A204.1 (cell line): ENCODE measurements at regions not wholly inside any gene's neighbourhood (a gene's known extent, or its start where the extent isn't known, plus 50 kb on each side); places are given as distances from the start of the nearest gene placed in this dataset.
"Not testable (repeated sequence)": the region's sequence is repeated elsewhere in the genome, so short reads cannot be mapped to it uniquely, and the experiment has no call there.

ENCODE experiments used
- FAIRE-seq: peaks from 2 replicates; lab custom pipeline; 2012; peaks lifted over from hg19 to GRCh38; lab: Jason Lieb, UNC

DNA sequence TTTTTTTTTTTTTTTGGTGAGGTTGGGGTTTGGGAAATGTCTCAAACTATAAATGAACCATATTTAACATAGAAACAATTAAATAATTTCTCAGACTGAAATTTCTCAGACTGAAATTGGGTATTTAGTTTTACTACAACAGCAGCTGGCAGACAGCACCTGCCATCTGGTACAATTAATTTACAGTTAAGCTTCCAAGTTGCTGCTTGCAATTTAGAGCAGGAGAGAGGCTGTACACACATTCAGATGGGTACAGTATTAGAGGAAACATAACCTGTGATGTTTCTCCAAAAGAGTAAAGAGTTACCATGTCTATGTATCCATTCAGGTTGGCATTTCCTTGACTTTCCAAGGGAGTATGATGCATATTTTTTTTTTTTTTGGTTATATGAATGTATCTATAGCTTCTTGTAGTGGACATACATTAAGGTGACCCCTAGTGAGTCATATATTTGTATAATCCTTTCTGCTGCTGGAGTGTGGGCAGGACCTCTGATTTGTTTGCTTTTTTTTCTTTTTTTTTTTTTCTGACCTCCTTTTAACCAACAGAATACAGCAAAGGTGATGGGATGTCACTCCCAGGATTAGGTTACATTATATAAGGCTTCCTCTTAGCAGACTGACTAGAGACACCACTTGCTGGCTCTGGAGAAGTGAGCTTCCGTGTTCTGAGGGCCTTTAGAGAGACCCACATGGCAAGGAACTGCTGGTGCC, 201.7 kb downstream of the PTH2R start:
- no peak for FAIRE-seq

- no peak for FAIRE-seq
Observed at GRCh38 chr2:208609166-208609804, 202.7 kb downstream of the PTH2R start.

DNA sequence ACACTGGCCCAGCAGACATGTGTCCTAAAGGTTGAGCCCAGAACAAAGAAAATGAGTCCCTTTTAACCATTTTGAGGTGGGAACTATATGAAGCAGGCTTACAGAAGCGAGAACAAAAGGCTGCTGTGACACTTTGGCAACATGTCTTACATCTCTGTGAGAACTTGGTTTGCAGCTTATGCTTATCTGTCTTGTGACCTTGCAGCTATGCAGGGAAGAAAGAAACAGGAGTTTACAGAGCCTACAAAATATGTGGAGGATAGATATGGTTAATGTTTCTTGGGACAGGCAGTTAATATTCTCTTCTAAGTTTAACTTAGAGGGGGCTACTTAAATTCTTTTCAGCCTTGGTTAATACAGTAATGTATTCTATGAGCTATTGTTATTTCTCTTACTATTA, 209.1 kb downstream of the PTH2R start:
- FAIRE-seq: not testable (repeated sequence)

GRCh38 chr2:208618220-208618619, 211.6 kb downstream of the PTH2R start:
- FAIRE-seq: no peak

GRCh38 chr2:208619993-208620392, 213.4 kb downstream of the PTH2R start:
- FAIRE-seq: no peak

DNA sequence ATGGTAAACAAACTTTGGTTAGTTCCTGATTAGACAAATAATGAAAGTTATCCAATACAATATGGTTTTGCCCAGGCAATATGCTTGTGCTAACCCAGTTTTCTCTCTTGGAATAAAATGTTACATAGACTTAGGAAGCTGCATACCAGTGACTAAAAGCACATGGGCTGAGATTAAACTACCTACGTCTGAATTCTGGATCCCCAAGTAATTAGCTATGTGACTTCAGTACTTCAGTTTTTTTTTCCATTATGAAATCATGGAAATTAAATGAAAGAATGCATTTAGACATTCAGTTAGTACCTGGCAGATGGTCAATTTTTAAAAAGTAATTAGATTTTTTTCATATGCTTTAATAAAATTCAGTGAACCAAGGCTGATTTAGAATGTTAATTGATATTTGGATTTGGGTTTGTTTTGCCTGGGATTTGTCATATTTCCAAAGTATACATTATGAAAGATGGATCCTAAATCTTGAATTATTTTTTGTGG, 213.9 kb downstream of the PTH2R start:
- no peak for FAIRE-seq

DNA sequence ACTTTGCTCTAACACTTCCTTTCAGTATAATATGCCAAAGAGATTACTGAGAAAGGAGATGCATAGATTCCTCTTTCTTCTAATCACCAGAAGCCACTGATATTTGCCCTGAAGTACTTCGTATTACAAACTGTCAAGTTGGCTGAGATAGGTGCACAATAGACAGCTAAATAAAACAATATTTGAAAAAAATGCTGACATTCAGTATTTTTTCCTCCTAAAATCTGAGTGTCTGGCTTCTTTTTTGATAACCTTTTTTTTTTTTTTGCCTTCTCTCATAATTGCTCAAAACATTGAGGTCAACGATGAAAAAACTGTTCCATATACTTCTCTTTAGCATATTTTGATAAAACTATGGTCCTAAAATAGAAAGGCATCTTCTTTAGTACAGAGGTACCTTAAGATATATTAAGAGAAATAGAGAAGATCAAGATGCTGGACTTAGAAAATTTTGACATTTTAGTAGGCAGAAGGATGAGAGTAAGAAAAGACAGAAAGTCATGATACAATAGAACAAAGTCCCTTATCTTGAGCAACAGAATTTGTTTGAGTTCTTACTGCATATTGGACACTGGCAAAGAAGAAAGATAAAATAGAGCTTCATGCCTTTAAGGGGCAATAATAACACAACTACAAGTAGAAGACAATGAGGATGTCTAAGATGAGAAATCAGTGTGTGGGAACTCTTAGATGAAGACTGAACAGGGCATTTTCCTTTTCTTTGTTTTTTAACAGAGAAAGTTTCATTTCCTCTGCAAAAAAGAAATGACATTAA, 220.7 kb downstream of the PTH2R start:
- FAIRE-seq: no peak

DNA sequence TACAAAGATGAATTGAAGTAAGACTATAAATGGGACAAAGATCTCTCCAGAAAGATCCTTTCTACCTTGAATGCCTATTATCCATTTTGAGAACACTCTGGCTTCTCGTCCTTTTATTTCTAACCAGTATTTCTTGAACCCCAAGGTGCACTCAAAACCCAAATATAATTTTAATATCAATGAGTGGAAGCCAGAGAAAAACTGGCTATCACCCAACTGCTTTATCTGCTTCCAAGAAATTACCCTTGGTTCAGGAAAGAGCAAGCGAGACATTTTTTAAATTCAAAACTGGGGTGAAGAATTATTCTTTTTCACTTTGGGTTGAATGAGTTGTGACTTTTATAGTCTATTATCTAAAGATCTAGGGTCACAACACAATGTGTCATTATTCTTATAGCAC, 221.3 kb downstream of the PTH2R start:
- FAIRE-seq: no peak

DNA sequence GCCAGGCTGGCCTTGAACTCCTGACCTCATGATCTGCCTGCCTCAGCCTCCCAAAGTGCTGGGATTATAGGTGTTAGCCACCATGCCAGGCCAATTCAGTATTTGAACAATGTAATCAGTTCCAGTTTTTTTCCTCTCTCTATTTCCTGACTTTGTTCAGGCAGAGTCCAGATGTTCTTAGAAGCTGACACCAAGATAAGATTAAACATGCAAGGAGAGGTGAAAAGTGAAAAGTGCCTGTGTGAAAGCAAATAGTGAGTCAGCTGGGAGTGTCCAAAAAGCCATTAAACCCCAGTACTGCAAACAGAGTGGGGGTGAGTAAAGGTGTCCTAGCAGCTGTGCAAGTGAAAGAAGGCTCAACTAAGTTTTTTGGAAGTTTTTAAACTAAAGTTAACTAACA, 231.5 kb downstream of the PTH2R start:
- FAIRE-seq: no peak

DNA sequence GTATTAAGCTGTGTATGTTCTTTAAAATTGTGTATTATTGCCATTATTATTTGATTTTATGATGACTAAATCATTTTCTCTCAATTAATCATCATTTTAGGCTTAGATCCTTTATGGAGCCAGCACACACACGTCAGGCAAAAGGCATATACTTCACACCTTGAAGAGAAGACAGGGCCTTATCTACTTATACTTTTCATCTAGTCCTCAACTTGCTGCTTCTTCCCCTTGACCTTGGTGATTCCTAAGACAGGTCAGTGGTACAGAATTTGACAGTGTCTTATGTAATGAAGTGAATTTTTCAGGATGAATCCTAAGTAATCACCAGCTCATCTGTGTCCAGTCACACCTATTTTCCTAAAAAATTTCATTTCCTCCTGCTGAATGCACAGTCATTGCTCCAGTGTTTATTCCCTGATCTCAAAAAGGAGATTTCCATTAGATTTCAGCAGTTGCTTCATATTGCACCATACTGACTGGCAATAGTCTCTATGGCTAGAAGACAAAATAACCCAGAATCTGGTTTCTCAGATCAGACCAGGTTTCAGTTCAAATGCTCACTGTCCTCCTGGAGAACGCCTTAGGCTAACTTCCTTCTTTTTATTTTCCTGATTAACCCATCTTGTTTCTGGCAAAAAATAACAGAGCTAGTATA, 235.7 kb downstream of the PTH2R start:
- FAIRE-seq: no peak

DNA sequence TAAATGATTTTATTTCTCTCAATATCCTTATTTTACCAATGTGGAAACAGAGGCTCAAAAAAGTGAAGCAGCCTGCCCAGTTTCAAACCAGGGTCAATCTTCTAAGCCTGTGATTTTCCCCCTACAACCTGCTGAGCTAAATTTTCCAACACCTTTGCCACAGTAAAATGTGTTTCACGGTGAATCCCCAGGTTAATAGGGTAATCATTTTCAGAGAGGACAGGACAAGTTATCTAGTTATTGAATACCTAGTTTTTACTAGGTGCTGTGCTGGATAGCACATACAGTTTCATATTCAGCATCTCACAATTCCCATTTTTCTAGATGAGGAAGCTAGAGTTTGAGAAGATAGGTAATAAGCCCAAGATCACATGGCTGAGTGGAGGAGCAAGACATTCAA, 236.6 kb downstream of the PTH2R start:
- FAIRE-seq: no peak

GRCh38 chr2:208645226-208645625, 238.6 kb downstream of the PTH2R start:
- FAIRE-seq: no peak

DNA sequence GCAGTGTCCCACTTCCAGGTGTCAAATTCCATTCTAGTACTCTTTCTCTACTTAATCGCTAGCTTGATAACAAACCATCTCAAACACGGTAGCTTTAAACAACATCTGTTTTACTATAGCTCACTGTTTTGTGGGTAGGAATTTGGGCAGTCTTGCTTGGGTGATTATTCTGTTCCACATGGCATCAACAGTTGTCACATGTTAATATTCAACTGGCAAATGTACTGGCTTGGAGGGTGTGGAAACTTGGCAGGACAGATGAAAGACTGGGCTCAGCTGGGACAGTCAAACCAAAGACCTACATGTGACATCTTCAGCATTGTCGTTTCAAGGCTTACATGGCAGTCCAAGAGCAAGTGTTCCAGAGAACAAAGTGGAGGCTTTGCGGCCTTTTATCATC, 241.8 kb downstream of the PTH2R start:
- no peak for FAIRE-seq

DNA sequence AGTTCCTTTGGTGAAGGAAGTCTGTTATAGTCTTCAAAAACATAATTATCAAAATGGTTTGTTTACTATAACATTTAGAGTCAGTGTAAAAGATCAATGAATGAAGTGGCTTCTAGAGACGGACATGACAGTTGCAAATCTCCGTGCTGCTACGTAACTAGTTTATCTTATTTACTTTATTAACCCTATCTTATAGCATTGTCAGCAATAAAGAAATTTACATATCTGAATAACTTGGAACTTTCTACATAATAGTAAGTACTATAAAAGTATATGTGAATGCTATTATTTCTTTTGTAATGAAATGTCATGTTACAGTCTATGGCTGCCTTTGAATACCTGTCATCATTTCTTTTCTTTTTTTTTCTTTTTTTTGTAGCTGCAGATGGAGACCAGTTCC, 246.8 kb downstream of the PTH2R start:
- no peak for FAIRE-seq

DNA sequence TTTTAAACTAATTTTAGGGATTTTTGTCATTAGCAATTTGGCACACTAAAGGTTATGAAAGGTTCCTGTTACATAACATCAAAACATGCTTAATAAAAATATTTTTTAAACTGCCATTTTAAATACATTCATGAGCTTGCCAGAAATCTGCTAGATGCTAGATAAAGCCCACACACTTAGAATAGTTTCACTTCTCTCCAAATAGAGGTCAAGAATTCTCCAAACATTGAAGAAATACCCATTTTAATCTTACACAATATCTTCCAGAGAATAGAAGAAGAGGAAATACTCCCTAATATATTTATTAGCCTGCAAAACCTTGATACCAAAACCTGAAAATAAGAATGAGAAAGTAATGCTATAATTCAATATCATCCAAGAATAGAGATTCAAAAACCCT, 247.5 kb downstream of the PTH2R start:
- no peak for FAIRE-seq

DNA sequence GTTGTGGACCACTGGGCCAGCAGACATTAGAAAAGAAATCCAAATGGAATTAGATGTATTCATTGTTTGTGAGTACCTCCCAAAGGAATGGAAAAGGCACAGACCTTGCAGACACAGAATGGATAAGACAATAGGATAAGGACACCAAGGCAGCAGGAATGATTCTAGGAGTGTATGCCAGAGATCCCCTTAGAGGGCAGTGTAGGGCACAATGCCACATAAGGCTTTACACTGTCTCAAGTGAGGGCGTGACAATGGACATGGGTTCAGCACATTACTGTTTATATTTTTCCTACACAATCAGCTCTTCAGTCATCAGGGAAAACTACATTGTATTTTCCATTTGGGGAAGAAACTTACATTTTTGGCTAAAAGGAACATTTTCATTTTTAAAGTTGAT, 250.9 kb downstream of the PTH2R start:
- no peak for FAIRE-seq

DNA sequence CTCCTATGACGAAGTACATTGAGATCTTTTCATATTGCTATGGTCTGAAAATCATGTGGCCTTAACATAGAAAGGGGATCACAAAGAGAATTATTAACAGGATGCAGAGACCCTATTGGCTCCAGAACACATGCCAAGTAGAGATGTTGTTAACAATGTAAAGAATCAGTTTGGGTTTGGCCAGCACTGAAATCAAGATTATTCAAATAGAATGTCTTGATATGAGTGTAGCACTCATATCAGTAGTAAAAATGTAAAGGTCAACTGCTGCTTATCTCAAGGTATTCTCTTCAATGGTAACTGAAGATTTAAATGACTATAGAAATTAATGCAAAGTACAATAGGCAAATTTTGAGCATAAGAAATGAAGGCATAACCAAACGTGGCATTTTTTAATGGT, 262.8 kb downstream of the PTH2R start:
- FAIRE-seq: no peak

DNA sequence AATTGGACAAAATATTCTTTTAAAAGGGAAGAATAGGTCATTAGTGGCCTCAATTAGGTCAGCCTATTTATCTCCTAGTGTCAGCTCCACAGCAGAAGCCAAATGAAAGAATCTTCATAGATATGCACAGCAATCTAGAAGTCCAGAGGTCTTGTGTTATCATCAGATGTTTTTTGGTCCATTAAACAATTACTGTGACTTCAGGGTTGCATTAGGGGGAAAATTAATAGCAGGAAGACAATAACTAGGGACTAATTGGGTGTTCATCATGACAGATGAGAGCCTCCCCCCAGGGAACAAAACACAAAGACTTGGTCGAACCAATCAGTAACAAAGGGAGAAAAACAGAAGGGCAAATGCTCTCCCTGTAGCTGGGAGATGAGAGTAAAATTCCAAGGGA, 264.7 kb downstream of the PTH2R start:
- FAIRE-seq: no peak

DNA sequence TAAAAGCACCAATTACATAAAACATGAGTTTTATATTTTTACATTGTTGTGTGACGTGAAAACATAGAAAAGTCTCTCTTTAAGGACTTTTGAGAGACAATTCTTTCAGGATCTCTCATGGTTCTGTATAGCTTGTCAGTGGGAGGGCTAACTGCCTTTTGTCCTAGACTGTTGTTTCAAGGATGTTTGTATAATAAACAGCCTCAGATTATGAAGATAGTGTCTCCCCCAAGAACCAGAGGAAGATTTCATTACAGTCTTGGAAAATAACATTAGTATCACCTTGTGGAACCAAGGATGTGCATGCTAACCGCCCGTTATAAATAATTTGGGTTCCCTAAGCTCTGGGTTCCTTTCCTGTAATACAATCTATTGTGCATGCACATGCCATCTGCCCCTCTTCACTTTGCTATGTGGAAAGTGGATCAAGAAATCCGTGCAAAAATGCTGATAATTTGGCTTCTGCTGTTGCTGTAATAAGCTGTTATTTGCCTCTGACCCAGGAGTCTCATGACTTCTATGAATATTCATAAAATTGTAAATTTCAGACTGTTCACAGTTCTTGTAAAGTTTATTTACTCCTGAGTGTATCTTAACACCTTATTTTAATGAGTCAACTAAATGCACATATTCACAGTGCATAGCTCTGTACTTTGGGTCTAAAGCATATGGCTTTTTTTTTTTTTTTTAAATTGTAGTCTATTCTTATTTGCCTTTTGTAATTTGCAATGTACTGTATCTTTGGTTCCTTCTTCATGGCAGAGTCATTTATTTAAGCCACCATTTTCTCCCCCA, 265.5 kb downstream of the PTH2R start:
- no peak for FAIRE-seq

DNA sequence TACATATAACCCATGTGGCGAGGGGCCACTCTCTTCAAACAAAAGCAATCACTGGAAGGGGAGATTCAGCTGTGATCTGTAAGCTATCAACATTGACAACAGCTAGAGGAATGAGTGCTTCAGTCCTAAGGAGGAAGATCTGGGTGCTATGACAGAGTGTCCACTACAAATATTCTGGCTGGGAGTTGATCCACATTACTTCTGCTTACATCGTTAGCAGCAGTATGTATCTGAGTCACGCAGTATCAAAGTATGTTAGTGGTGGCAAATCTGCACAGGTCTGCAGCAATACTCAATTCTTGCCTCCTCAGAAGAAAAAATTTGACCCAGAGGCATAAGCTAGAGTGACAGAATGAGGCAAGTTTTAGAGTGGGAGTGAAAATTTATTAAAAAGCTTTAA, 267.0 kb downstream of the PTH2R start:
- no peak for FAIRE-seq

- FAIRE-seq: no peak
Observed at GRCh38 chr2:208674919-208675318, 268.3 kb downstream of the PTH2R start.

DNA sequence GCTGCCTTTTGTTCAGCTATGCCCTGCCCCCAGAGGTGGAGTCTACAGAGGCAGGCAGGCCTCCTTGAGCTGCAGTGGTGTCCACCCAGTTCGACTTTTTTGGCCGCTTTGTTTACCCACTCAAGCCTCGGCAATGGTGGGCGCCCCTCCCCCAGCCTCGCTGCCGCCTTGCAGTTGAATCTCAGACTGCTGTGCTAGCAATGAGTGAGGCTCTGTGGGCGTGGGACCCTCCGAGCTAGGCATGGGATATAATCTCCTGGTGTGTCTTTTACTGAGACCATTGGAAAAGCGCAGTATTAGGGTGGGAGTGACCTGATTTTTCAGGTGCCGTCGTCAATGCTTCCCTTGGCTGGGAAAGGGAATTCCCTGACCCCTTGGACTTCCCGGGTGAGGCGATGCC, 279.3 kb downstream of the PTH2R start:
- not testable (repeated sequence) for FAIRE-seq
